Chondrocyte (in vitro differentiated cells): ENCODE measurements at regions not wholly inside any gene's neighbourhood (a gene's known extent, or its start where the extent isn't known, plus 50 kb on each side); places are given as distances from the start of the nearest gene placed in this dataset.

Experiments
- DNase-seq: peaks from one replicate; pipeline ENCODE4 v3.0.0; 2021; ENCODE audit warnings: mixed read lengths, low spot score
- H3K27ac Mint-ChIP-seq: one replicate; pipeline ENCODE4 v1.8.0; 2021; ENCODE audit warnings: mild to moderate bottlenecking, moderate library complexity, mixed read lengths; ENCODE audit not compliant: unreplicated experiment
- H3K27me3 Mint-ChIP-seq: 2 replicates; pipeline ENCODE4 v1.8.0; 2021; ENCODE audit warnings: low read depth, mixed read lengths
- H3K36me3 Mint-ChIP-seq: 2 replicates; pipeline ENCODE4 v1.8.0; 2021; ENCODE audit warnings: low read depth, mixed read lengths
- H3K4me1 Mint-ChIP-seq: 2 replicates; pipeline ENCODE4 v1.8.0; 2021; ENCODE audit warnings: low read depth, mild to moderate bottlenecking, mixed read lengths
- H3K4me3 Mint-ChIP-seq: one replicate; pipeline ENCODE4 v1.8.0; 2021; ENCODE audit warnings: mild to moderate bottlenecking, moderate library complexity, mixed read lengths; ENCODE audit not compliant: unreplicated experiment
- H3K9me3 Mint-ChIP-seq: 2 replicates; pipeline ENCODE4 v1.8.0; 2021; ENCODE audit warnings: low read depth, mixed read lengths
- TF ChIP-seq, protein P1 (sequence below): fragments of 200-600 bp; sonication (generic); IDR thresholded peaks from 2 replicates; pipeline ENCODE4 v1.5.0; 2021; ENCODE audit warnings: antibody characterized with exemption, mild to moderate bottlenecking, moderate library complexity

DNA sequence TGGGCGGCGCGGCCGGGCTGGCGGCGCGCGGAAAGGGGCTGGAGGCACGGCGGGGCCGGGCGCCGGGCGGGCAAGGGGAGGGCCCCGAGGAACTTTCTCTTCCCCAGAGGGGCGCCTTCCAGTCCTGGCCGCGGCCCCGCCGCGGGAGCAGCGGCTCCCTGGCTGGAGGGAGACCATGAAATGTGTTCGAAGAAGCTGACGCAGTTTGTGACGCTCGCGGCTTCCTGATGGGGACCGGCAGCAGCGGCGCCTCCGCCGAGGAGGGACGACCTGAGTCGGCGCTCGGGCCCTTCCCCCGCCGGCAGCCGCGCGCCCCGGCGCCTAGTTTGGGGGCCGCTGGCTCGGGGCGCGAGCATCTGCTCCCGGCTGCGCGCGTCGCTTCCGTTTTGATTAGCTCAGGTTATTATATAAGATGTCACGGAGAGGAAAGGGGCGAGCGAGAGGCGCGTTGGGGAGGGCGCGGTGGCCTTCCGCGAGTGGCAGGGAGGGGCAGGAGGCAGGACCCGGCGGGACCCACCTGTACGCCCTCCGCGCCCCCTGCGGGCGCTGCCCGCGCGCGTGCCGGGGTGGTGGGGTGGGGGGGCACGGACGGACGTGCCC is 57.1 kb upstream of the PCGF5 start:
- H3K27ac Mint-ChIP-seq: peak overlapping the region; percentile 75
- no peaks in the 10 kb centered on the region for H3K36me3 Mint-ChIP-seq
- TF ChIP-seq, protein P1, sequence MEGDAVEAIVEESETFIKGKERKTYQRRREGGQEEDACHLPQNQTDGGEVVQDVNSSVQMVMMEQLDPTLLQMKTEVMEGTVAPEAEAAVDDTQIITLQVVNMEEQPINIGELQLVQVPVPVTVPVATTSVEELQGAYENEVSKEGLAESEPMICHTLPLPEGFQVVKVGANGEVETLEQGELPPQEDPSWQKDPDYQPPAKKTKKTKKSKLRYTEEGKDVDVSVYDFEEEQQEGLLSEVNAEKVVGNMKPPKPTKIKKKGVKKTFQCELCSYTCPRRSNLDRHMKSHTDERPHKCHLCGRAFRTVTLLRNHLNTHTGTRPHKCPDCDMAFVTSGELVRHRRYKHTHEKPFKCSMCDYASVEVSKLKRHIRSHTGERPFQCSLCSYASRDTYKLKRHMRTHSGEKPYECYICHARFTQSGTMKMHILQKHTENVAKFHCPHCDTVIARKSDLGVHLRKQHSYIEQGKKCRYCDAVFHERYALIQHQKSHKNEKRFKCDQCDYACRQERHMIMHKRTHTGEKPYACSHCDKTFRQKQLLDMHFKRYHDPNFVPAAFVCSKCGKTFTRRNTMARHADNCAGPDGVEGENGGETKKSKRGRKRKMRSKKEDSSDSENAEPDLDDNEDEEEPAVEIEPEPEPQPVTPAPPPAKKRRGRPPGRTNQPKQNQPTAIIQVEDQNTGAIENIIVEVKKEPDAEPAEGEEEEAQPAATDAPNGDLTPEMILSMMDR: peak; percentile 37
- peaks cover 18% of the 10 kb centered on the region for H3K4me1 Mint-ChIP-seq
- no peaks in the 10 kb centered on the region for H3K9me3 Mint-ChIP-seq
- H3K27me3 Mint-ChIP-seq: no peaks in the 10 kb centered on the region
- DNase-seq: no peak
- peak overlapping the region; percentile 74 for H3K4me3 Mint-ChIP-seq

DNA sequence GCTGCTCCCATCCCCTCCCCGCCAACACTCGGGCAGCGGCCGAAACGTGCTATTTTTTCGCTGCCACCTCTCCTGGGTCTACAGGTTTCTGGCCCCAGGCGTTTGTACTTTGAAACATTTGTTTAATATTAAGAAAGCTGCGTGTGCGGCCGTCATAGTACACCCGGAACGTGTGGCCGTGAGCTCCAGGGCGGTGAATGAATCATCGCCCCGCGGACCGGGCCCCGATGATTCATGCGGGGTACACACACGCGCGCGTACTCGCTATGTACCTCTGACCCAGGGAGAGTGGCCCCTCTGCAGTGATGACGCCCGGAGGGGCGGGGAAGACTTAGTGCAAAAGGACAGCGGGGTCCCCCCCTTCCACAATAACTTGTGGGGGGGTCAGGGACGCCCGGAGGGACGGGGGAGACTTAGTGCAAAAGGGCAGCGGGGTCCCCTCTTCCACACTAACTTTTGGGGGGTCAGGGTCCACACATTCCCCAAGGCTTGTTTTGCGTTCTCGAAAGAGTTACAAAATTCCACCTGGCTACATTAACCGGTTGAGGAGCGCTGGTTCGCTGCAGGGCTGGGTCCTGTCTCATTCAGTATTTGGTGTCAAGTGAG is 56.5 kb upstream of the PCGF5 start:
- peak overlapping the region; percentile 75 for H3K27ac Mint-ChIP-seq
- no peak for DNase-seq
- no peaks in the 10 kb centered on the region for H3K36me3 Mint-ChIP-seq
- peak overlapping the region; percentile 74 for H3K4me3 Mint-ChIP-seq
- no peaks in the 10 kb centered on the region for H3K27me3 Mint-ChIP-seq
- TF ChIP-seq, protein P1: peak; percentile 4
- no peaks in the 10 kb centered on the region for H3K9me3 Mint-ChIP-seq
- peaks cover 18% of the 10 kb centered on the region for H3K4me1 Mint-ChIP-seq

DNA sequence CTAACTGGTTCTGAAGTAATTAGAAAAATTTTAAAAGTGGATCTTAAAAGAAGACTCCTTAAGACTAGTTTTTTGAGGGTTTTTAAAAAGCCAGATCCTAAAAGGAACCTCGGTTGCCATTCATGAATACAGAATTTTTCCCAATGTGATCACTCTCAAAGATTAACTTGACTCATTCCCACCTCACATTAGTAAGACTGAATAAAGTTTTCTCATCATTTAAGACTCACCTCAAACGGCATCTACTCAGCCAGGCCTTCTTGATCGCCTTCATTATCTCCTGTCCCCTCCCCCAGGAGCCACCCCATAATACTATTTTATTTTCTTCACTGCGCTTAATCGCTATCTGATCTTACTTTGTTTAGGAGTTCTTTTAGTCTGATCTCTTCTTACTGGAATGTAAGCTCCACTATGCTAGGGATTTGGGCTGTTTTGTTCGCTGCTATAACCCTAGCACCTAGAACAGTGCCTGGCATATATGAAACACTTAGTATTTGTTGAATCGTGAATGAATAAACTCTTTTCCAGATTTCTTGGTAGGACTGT is 55.9 kb upstream of the PCGF5 start:
- Mint-ChIP-seq H3K4me1 (peaks cover 18% of the 10 kb centered on the region), H3K27me3 (no peaks in the 10 kb centered on the region), H3K9me3 (no peaks in the 10 kb centered on the region), H3K27ac (no peak overlapping the region), H3K36me3 (no peaks in the 10 kb centered on the region), H3K4me3 (peak overlapping the region; percentile 74)
- no peak for DNase-seq
- TF ChIP-seq, protein P1: no peak

DNA sequence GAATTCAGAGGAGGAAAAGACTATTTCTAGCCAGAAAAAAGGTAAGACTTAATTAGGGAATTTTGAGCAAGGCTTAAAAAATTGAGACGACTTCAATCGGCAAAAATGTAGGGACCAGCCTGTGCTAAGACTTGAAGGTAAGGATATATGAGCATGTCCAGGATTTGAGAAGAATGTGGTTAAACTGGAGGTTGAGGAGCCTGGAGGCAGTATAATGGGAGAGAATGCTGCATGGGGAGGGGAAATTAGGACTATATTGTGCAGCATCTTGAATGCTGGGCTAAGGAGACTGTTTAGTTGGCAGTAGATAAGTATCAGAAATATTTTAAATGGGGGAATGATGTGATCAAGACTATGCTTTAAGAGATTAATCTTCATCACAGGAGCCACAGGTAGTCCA is 53.1 kb upstream of the PCGF5 start:
- no peak overlapping the region for H3K4me3 Mint-ChIP-seq
- H3K27me3 Mint-ChIP-seq: no peaks in the 10 kb centered on the region
- no peak overlapping the region for H3K27ac Mint-ChIP-seq
- peaks cover 2% of the 10 kb centered on the region for H3K36me3 Mint-ChIP-seq
- H3K9me3 Mint-ChIP-seq: peaks cover 6% of the 10 kb centered on the region
- no peak for DNase-seq
- H3K4me1 Mint-ChIP-seq: peaks cover 11% of the 10 kb centered on the region
- TF ChIP-seq, protein P1: no peak

DNA sequence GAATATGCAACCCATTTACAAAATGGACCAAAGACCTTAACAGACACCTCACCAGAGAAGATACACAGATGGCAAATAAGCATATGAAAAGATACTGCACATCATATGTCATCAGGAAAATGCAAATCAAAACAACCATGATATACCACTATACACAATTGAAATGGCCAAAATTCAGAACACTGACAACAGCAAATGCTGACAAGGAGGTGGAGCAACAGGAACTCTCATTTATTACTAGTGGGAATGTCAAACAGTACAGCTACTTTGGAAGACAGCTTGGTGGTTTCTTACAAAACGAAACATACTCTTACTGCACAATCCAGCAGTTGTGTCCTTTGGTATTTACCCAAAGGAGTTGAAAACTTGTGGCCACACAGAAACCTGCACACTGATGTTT is 50.0 kb upstream of the PCGF5 start:
- peaks cover 6% of the 10 kb centered on the region for H3K9me3 Mint-ChIP-seq
- no peaks in the 10 kb centered on the region for H3K4me1 Mint-ChIP-seq
- H3K36me3 Mint-ChIP-seq: peaks cover 2% of the 10 kb centered on the region
- H3K27ac Mint-ChIP-seq: no peak overlapping the region
- no peak for DNase-seq
- H3K4me3 Mint-ChIP-seq: no peak overlapping the region
- H3K27me3 Mint-ChIP-seq: no peaks in the 10 kb centered on the region
- TF ChIP-seq, protein P1: no peak
